ENCODE measurements at regions not wholly inside any gene's neighbourhood (a gene's known extent, or its start where the extent isn't known, plus 50 kb on each side); places are given as distances from the start of the nearest gene placed in this dataset.
A peak's percentile ranks its signal among the peaks of the same experiment; 100 is the strongest.

DNA sequence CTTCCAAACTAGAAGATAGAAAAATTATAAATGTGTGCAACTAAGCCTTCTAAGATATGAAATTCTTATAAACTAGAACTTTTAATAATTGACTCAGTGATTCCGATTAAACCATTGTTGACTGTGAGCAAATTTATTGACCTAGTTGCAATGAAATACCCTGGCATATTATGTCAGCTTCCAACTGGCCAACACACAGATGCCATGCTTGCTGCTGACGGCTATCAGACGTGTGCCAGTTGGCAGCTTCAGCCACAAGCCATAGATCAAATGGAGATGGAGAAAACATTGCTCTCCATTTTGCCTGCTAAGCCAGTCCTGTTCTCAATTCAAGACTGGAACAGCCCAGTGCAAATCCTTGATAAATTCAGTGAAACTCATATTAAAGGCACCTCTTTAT lies 101.7 kb upstream of the HDGFL1 start:
- TF ChIP-seq POLR2AphosphoS5 (IDR thresholded peaks at IDR 0.05) (no peak), POLR2A (IDR thresholded peaks at IDR 0.05) (no peak), EP300 (IDR thresholded peaks at IDR 0.05) (no peak)
- TF ChIP-seq, protein P1, sequence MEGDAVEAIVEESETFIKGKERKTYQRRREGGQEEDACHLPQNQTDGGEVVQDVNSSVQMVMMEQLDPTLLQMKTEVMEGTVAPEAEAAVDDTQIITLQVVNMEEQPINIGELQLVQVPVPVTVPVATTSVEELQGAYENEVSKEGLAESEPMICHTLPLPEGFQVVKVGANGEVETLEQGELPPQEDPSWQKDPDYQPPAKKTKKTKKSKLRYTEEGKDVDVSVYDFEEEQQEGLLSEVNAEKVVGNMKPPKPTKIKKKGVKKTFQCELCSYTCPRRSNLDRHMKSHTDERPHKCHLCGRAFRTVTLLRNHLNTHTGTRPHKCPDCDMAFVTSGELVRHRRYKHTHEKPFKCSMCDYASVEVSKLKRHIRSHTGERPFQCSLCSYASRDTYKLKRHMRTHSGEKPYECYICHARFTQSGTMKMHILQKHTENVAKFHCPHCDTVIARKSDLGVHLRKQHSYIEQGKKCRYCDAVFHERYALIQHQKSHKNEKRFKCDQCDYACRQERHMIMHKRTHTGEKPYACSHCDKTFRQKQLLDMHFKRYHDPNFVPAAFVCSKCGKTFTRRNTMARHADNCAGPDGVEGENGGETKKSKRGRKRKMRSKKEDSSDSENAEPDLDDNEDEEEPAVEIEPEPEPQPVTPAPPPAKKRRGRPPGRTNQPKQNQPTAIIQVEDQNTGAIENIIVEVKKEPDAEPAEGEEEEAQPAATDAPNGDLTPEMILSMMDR (IDR thresholded peaks at IDR 0.05) = no peak
- DNase-seq (no peak), ATAC-seq (ENCODE audit: low FRiP score in 2 of 2) (no peak)
- no peaks in the 10 kb centered on the region for H3K36me3 ChIP-seq
- no peak overlapping the region for H3K27ac ChIP-seq
- WGBS, 2 donors = 76 to 84% methylated on average over 3 of the region's 3 CpGs
- H3K9me3 ChIP-seq = no peaks in the 10 kb centered on the region
- H3K27me3 ChIP-seq = no peaks in the 10 kb centered on the region
- H3K4me3 ChIP-seq = no peak overlapping the region
- peaks cover 18 to 29% (median 22%) of the 10 kb centered on the region in 4 donors for H3K4me1 ChIP-seq

GRCh38 chr6:22468256-22468965 lies 101.0 kb upstream of the HDGFL1 start:
- Histone ChIP-seq H3K27me3 (no peaks in the 10 kb centered on the region), H3K27ac (no peak overlapping the region), H3K36me3 (no peaks in the 10 kb centered on the region), H3K9me3 (no peaks in the 10 kb centered on the region), H3K4me1 (peaks cover 18 to 29% (median 22%) of the 10 kb centered on the region in 4 donors), H3K4me3 (no peak overlapping the region)
- 55 to 62% methylated on average over 2 of the region's 2 CpGs for WGBS, 2 donors
- TF ChIP-seq, protein P1 (IDR thresholded peaks at IDR 0.05) = no peak
- TF ChIP-seq POLR2A (IDR thresholded peaks at IDR 0.05) = no peak
- TF ChIP-seq EP300 (IDR thresholded peaks at IDR 0.05) = no peak
- no peak for TF ChIP-seq POLR2AphosphoS5 (IDR thresholded peaks at IDR 0.05)
- ATAC-seq (ENCODE audit: low FRiP score in 2 of 2) = no peak
- DNase-seq = no peak

GRCh38 chr6:22470454-22471131 lies 98.8 kb upstream of the HDGFL1 start:
- Histone ChIP-seq H3K27ac (peak overlapping the region in 2 of 4 donors; percentile 0 to 56), H3K4me3 (no peak overlapping the region), H3K27me3 (no peaks in the 10 kb centered on the region), H3K9me3 (no peaks in the 10 kb centered on the region), H3K4me1 (peaks cover 18 to 29% (median 22%) of the 10 kb centered on the region in 4 donors), H3K36me3 (no peaks in the 10 kb centered on the region)
- 56 to 59% methylated on average over 7 of the region's 7 CpGs for WGBS, 2 donors
- peak; percentile 13 to 19 for ATAC-seq (ENCODE audit: low FRiP score in 2 of 2)
- no peak for TF ChIP-seq EP300 (IDR thresholded peaks at IDR 0.05)
- TF ChIP-seq POLR2AphosphoS5 (IDR thresholded peaks at IDR 0.05) = no peak
- TF ChIP-seq, protein P1 (IDR thresholded peaks at IDR 0.05) = no peak
- no peak for TF ChIP-seq POLR2A (IDR thresholded peaks at IDR 0.05)
- DNase-seq = no peak

DNA sequence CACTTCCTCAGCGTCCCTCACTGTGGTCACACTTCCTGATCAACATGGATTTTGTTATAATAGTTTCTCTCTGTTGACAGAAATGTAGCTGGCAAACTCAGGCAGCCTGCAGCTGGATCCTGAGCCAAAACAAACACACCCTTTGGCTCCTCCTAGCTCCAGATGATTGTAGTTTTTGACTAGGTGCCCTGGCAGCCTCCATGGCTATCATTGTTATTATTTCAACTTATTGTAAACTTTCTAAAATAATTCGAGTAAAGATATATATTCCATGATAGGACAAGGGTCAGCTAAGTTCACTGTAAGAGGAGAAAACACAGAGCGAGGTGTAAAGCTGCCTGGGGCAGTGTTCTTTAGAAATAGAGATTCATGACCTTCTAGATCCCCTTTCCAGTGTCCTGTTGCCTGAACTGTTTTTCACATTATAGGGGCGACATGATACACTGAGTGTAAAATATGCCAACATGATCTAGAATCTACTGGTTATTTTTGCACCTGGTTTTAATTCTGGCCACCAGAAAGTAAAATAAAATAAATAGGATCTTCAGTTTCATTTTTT lies 98.2 kb upstream of the HDGFL1 start:
- no peak overlapping the region for H3K4me3 ChIP-seq
- no peaks in the 10 kb centered on the region for H3K9me3 ChIP-seq
- DNase-seq (peak in 1 of 2 donors; percentile 62), ATAC-seq (ENCODE audit: low FRiP score in 2 of 2) (peak; percentile 51 to 65)
- TF ChIP-seq POLR2AphosphoS5 (IDR thresholded peaks at IDR 0.05) (peak in 1 of 2 donors; percentile 50), POLR2A (IDR thresholded peaks at IDR 0.05) (no peak), EP300 (IDR thresholded peaks at IDR 0.05) (peak in 1 of 4 donors; percentile 25)
- TF ChIP-seq, protein P1 (IDR thresholded peaks at IDR 0.05) = peak in 4 of 6 experiments; percentile 11 to 35 (median 19)
- H3K4me1 ChIP-seq = peaks cover 18 to 29% (median 22%) of the 10 kb centered on the region in 4 donors
- no peaks in the 10 kb centered on the region for H3K27me3 ChIP-seq
- no peaks in the 10 kb centered on the region for H3K36me3 ChIP-seq
- 17 to 21% methylated on average over 4 of the region's 4 CpGs for WGBS, 2 donors
- peak overlapping the region in 2 of 4 donors; percentile 0 to 56 for H3K27ac ChIP-seq

Measured in upper lobe of left lung (tissue), 6 donors.